Activated naive CD4-positive, alpha-beta T cell treated with anti-CD3 and anti-CD28 coated beads for 36 hours (primary cell): ENCODE measurements at regions not wholly inside any gene's neighbourhood (a gene's known extent, or its start where the extent isn't known, plus 50 kb on each side); places are given as distances from the start of the nearest gene placed in this dataset.
"Not testable (repeated sequence)": the region's sequence is repeated elsewhere in the genome, so short reads cannot be mapped to it uniquely, and the experiment has no call there.

Experiments
- CTCF ChIA-PET: fragments of 350-600 bp; sonication (Branson Sonifier 250); formaldehyde crosslinking; loops from one replicate; lab custom pipeline; 2021; ENCODE audit warnings: antibody characterized with exemption; lab: Charles Lee
- DNase-seq: peaks from one replicate; pipeline ENCODE4 v3.0.0-alpha.2; 2020
- H3K27ac Mint-ChIP-seq: one replicate; pipeline ENCODE4 v1.8.0; 2021; ENCODE audit warnings: mild to moderate bottlenecking, mixed read lengths
- H3K27me3 Mint-ChIP-seq: one replicate; pipeline ENCODE4 v1.8.0; 2021; ENCODE audit warnings: low read depth, mixed read lengths
- H3K36me3 Mint-ChIP-seq: one replicate; pipeline ENCODE4 v1.8.0; 2021; ENCODE audit warnings: low read depth, mixed read lengths
- H3K4me1 Mint-ChIP-seq: one replicate; pipeline ENCODE4 v1.8.0; 2021; ENCODE audit warnings: low read depth, mixed read lengths
- H3K4me3 Mint-ChIP-seq: one replicate; pipeline ENCODE4 v1.8.0; 2021; ENCODE audit warnings: mild to moderate bottlenecking, moderate library complexity, mixed read lengths
- H3K9me3 Mint-ChIP-seq: one replicate; pipeline ENCODE4 v1.8.0; 2021; ENCODE audit warnings: mixed read lengths
- intact Hi-C: fragments of 100-400 bp; cut with micrococcal nuclease; formaldehyde crosslinking; loops from one replicate; pipeline ENCODE4 v1.15.1; 2023

GRCh38 chr3:176855901-176856486 lies 341.3 kb downstream of the TBL1XR1 start:
- H3K27me3 Mint-ChIP-seq, result peaks cover 5% of the 10 kb centered on the region
- CTCF ChIA-PET, result interaction anchor here (1.5 kb wide), 1 partner anchor 340 kb away, joined by 4 read pairs; no protein-coding TSS in a partner anchor
- intact Hi-C loops, result no loop called here
- no peaks in the 10 kb centered on the region for H3K9me3 Mint-ChIP-seq
- H3K27ac Mint-ChIP-seq, result no peak overlapping the region
- no peak overlapping the region for H3K4me3 Mint-ChIP-seq
- H3K36me3 Mint-ChIP-seq, result no peaks in the 10 kb centered on the region
- no peak for DNase-seq
- H3K4me1 Mint-ChIP-seq, result no peaks in the 10 kb centered on the region

DNA sequence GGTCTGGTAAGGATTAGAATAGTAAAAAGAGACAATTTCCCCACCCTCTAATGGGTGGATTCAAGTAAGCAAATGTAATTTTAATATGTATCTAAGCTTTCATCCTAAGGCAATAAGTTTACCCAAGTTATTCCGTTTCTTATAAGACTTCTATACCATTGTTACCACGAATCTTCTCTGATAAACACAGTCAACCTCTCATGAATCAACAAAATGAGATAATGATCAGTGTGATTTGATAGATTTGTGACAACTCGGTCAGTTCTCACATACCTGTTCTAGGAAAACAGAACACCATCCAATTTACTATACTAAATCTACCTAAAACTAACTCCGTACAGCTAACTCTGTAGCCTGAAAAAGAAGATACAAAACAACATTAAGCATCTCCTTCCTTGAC lies 342.1 kb downstream of the TBL1XR1 start:
- no peak for DNase-seq

GRCh38 chr3:176850498-176850897 lies 346.8 kb downstream of the TBL1XR1 start:
- intact Hi-C loops, result no loop called here
- H3K27ac Mint-ChIP-seq, result no peak overlapping the region

More for the DNA sequence above, 342.1 kb downstream of the TBL1XR1 start:
- intact Hi-C loops, result no loop called here
- H3K36me3 Mint-ChIP-seq, result no peaks in the 10 kb centered on the region
- no peak overlapping the region for H3K4me3 Mint-ChIP-seq
- H3K27me3 Mint-ChIP-seq, result peaks cover 7% of the 10 kb centered on the region
- H3K9me3 Mint-ChIP-seq, result no peaks in the 10 kb centered on the region
- CTCF ChIA-PET, result interaction anchor here (1.5 kb wide), 1 partner anchor 339 kb away, joined by 4 read pairs; no protein-coding TSS in a partner anchor
- H3K27ac Mint-ChIP-seq, result no peak overlapping the region
- no peaks in the 10 kb centered on the region for H3K4me1 Mint-ChIP-seq

GRCh38 chr3:176848431-176849214 lies 348.7 kb downstream of the TBL1XR1 start:
- CTCF ChIA-PET, result no interaction called here
- Mint-ChIP-seq H3K36me3 (no peaks in the 10 kb centered on the region), H3K27ac (no peak overlapping the region), H3K27me3 (peaks cover 6% of the 10 kb centered on the region), H3K4me1 (no peaks in the 10 kb centered on the region), H3K4me3 (no peak overlapping the region), H3K9me3 (no peaks in the 10 kb centered on the region)
- no peak for DNase-seq
- intact Hi-C loops, result no loop called here

More at GRCh38 chr3:176850498-176850897, 346.8 kb downstream of the TBL1XR1 start:
- H3K9me3 Mint-ChIP-seq, result no peaks in the 10 kb centered on the region
- DNase-seq, result no peak
- no peak overlapping the region for H3K4me3 Mint-ChIP-seq
- no peaks in the 10 kb centered on the region for H3K36me3 Mint-ChIP-seq
- peaks cover 7% of the 10 kb centered on the region for H3K27me3 Mint-ChIP-seq
- CTCF ChIA-PET, result no interaction called here
- H3K4me1 Mint-ChIP-seq, result no peaks in the 10 kb centered on the region

GRCh38 chr3:176842914-176843313 lies 354.4 kb downstream of the TBL1XR1 start:
- H3K4me1 Mint-ChIP-seq, result no peaks in the 10 kb centered on the region
- no peak overlapping the region for H3K4me3 Mint-ChIP-seq
- no peak overlapping the region for H3K27ac Mint-ChIP-seq
- no peaks in the 10 kb centered on the region for H3K9me3 Mint-ChIP-seq
- CTCF ChIA-PET, result no interaction called here
- DNase-seq, result no peak
- intact Hi-C loops, result no loop called here
- H3K27me3 Mint-ChIP-seq, result peaks cover 8% of the 10 kb centered on the region
- H3K36me3 Mint-ChIP-seq, result no peaks in the 10 kb centered on the region

GRCh38 chr3:176840641-176841286 lies 356.5 kb downstream of the TBL1XR1 start:
- H3K4me1 Mint-ChIP-seq, result no peaks in the 10 kb centered on the region
- H3K27ac Mint-ChIP-seq, result no peak overlapping the region
- DNase-seq, result no peak
- CTCF ChIA-PET, result no interaction called here
- no peaks in the 10 kb centered on the region for H3K9me3 Mint-ChIP-seq
- intact Hi-C loops, result no loop called here
- no peaks in the 10 kb centered on the region for H3K36me3 Mint-ChIP-seq
- no peak overlapping the region for H3K4me3 Mint-ChIP-seq
- peaks cover 8% of the 10 kb centered on the region for H3K27me3 Mint-ChIP-seq

DNA sequence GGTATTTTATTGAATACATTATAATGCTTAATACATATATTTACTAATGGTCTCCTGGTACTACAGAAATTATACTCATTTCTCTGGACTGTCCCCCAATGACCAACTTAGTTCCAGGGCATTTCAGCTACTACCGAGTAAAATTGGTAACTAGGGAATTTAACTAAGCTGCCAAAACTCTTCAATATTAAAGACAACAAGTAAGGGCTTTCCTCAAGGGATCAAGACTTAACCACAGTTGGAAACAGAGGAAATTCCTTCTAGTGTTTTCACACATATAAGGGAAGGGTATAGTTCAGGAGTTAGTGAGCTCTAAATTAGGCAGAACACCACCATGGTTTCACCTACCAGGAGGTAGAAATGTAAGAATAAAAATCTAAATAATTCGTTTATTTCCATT lies 357.4 kb downstream of the TBL1XR1 start:
- Mint-ChIP-seq H3K4me1 (no peaks in the 10 kb centered on the region), H3K27ac (no peak overlapping the region), H3K9me3 (no peaks in the 10 kb centered on the region), H3K36me3 (no peaks in the 10 kb centered on the region), H3K27me3 (peaks cover 6% of the 10 kb centered on the region), H3K4me3 (no peak overlapping the region)
- CTCF ChIA-PET, result no interaction called here
- intact Hi-C loops, result no loop called here
- DNase-seq, result no peak

DNA sequence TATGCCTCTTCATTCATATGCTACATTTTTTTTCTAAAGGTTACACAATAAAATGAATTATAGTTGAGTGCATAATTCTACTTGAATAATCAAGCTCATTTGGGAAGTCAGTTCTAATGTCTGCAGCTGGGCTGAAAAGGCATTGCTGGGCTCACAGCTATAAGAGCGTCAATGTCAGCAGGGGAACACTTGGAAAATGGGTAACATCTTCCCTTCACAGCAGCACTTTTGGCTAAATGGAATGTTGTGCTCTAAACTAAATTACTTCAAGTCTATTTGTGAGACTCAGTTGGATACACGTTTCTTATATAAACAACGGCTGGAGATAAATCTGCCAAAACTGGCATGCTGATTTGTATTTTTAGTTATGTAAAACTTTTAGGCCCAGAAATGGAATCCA lies 357.8 kb downstream of the TBL1XR1 start:
- H3K27me3 Mint-ChIP-seq, result peaks cover 6% of the 10 kb centered on the region
- H3K4me3 Mint-ChIP-seq, result no peak overlapping the region
- DNase-seq, result no peak
- intact Hi-C loops, result no loop called here
- CTCF ChIA-PET, result no interaction called here
- H3K9me3 Mint-ChIP-seq, result no peaks in the 10 kb centered on the region
- H3K36me3 Mint-ChIP-seq, result no peaks in the 10 kb centered on the region
- H3K27ac Mint-ChIP-seq, result no peak overlapping the region
- no peaks in the 10 kb centered on the region for H3K4me1 Mint-ChIP-seq

DNA sequence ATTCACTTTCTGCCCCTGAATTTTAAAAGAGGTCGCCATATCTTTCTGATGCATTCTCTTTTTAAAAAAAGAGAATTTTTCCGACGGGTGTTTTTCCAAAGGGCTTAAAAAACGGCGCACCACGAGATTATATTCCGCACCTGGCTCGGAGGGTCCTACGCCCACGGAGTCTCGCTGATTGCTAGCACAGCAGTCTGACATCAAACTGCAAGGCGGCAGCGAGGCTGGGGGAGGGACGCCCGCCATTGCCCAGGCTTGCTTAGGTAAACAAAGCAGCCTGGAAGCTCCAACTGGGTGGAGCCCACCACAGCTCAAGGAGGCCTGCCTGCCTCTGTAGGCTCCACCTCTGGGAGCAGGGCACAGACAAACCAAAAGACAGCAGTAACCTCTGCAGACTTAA lies 370.0 kb downstream of the TBL1XR1 start:
- H3K4me1 Mint-ChIP-seq, CTCF ChIA-PET, H3K4me3 Mint-ChIP-seq, H3K36me3 Mint-ChIP-seq, H3K9me3 Mint-ChIP-seq, DNase-seq, H3K27me3 Mint-ChIP-seq, intact Hi-C loops, H3K27ac Mint-ChIP-seq: not testable (repeated sequence)

DNA sequence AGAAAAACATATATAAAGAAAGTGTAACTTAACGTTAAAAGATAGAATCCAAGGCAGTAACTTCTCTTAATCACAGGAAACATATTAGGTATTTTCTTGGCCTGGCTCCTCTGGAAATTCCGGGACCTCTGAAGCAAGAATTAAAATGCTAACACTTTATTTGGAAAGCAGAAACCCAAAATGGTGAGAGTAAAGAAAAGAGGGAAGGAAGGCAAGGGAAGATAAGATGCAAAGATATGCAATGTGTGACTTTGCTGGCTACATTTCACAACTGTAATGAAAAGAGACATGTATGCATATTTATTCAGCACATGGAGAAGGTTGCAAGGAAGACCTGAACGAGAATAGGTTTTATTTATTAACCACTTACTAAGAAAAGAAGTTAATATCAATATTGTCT lies 372.5 kb downstream of the TBL1XR1 start:
- CTCF ChIA-PET, result no interaction called here
- H3K27ac Mint-ChIP-seq, result no peak overlapping the region
- peaks cover 5% of the 10 kb centered on the region for H3K27me3 Mint-ChIP-seq
- H3K9me3 Mint-ChIP-seq, result no peaks in the 10 kb centered on the region
- H3K36me3 Mint-ChIP-seq, result no peaks in the 10 kb centered on the region
- H3K4me3 Mint-ChIP-seq, result no peak overlapping the region
- DNase-seq, result no peak
- no peaks in the 10 kb centered on the region for H3K4me1 Mint-ChIP-seq
- intact Hi-C loops, result no loop called here

DNA sequence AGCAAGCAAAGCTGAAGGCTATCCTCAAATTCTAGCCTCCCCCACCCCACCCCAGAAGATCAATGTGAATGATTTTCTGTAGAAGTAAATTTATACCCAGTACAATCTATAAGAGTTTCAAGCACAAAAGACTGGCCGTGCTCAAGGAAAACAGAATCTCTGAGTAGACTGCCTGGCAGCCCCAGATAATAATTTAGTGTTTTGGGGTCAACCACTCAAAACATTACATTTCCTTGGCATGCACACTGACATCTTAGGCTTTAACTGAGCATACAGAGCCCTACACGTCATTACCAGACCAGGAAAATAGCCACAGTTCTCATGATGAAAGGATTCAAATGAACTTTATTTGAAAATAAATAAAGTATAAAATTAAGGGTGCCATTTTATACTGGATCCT lies 376.5 kb downstream of the TBL1XR1 start:
- Mint-ChIP-seq H3K4me3 (no peak overlapping the region), H3K27ac (no peak overlapping the region), H3K9me3 (no peaks in the 10 kb centered on the region), H3K36me3 (no peaks in the 10 kb centered on the region), H3K27me3 (peaks cover 4% of the 10 kb centered on the region), H3K4me1 (no peaks in the 10 kb centered on the region)
- intact Hi-C loops, result no loop called here
- DNase-seq, result no peak
- CTCF ChIA-PET, result no interaction called here

GRCh38 chr3:176816937-176817336 lies 380.3 kb downstream of the TBL1XR1 start:
- no peak overlapping the region for H3K4me3 Mint-ChIP-seq
- peaks cover 2% of the 10 kb centered on the region for H3K27me3 Mint-ChIP-seq
- H3K36me3 Mint-ChIP-seq, result no peaks in the 10 kb centered on the region
- H3K4me1 Mint-ChIP-seq, result no peaks in the 10 kb centered on the region
- H3K27ac Mint-ChIP-seq, result no peak overlapping the region
- CTCF ChIA-PET, result no interaction called here
- no peak for DNase-seq
- no peaks in the 10 kb centered on the region for H3K9me3 Mint-ChIP-seq
- intact Hi-C loops, result no loop called here
